T follicular helper cell (primary cell): ENCODE measurements at regions not wholly inside any gene's neighbourhood (a gene's known extent, or its start where the extent isn't known, plus 50 kb on each side); places are given as distances from the start of the nearest gene placed in this dataset.

Source experiments
- DNase-seq: peaks from one replicate; pipeline ENCODE4 v3.0.0-alpha.2; 2020; ENCODE audit warnings: low read depth

GRCh38 chr2:145287736-145288135 lies 767.8 kb upstream of the ZEB2 start:
- DNase-seq: no peak

DNA sequence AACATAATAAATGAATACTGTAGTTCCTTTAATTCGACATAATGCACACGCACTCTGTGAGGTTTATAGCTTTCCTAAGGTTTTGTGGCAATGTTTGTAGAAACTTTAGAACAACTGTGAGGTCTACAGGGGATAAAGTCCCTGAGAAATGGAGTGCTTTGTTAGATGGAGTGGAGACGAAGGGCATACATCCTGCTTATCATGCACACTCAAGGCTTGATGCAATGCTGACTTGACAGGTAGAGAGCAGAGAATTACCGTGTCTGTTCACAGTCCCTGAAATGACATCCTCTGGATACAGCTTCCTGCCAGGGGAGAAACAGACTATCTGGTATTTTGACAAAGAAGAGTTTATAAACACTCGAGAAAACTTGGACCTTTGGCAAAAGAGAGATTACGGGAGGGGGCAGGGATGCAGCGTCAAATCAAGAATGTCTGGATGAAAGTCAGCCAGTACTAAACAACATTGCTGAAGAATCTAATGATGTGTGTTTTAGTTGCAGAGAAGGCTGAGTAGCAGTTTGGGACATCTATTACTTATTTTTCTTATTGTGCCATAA lies 766.9 kb upstream of the ZEB2 start:
- DNase-seq: no peak

DNA sequence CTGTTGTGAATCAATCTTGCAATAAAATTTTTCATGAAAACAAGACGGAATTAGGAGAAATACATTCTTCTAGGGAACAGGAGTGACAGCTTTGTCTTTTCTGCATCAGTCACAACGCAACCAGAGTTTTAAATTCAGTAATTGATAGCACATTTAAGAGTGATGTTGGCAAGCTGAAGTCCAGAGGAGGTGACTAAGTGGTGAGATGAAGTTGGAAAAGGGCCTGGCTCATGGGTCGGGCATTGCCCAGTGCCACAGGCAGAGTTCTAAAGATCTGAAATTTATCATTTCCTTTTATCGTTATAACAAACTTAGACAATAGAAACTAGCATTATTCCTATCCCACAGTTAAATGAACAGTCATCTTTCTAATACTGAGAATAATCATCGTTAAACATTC lies 764.6 kb upstream of the ZEB2 start:
- DNase-seq: no peak

DNA sequence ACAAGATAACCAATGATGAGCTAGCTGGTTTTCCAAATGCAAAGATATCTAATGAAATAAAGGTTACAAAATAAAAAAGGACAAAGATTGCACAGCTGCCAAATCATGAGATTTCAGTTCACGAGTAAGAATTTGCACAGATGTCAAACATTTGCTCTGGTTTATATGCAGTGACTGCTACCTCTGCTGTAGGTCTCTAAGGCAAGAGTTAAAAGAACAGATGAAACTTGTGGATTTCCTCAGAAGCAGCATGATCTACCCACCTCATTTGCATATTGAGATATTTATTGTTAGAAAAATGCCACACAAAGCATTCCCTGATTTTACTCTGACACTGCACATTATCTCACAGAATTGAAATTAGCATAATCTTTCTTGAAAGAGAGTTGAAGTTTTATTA lies 763.2 kb upstream of the ZEB2 start:
- no peak for DNase-seq

GRCh38 chr2:145277922-145278321 lies 758.0 kb upstream of the ZEB2 start:
- DNase-seq: no peak

DNA sequence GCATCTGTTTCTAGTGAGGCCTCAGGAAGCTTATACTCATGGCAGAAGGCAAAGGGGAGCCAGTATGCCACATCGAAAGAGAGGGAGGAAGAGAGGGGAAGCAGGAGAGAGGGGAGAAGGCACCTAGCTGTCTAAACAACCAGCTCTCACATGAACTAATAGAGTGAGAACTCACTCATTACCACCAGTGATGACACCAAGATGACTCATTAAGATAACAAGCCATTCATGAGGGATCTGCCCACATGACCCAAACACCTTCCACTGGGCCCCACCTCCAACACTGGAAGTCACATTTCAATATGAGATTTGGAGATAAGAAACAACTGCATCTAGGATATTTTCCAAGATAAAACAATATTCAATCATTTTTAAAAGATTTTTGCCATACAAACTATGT lies 753.9 kb upstream of the ZEB2 start:
- DNase-seq: no peak

DNA sequence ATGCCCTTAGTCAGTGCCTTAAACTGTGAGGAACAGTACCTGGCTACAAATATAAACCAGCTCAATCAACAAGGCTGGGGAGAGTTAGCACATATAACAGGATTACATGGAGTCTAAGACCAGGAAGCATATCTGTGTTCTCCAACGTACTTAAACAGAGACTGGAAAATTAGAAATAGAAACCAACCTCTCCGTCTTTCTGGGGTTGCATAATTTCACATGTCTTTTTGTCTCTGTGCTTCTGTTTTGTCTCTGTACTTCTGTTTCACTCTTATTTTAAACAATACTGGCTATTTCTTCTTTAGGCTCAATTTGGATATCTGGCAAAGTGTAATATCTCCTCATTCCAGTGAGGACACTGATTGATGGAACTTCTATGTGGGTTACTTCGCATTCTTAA lies 749.0 kb upstream of the ZEB2 start:
- no peak for DNase-seq

GRCh38 chr2:145267451-145267850 lies 747.5 kb upstream of the ZEB2 start:
- DNase-seq: no peak

DNA sequence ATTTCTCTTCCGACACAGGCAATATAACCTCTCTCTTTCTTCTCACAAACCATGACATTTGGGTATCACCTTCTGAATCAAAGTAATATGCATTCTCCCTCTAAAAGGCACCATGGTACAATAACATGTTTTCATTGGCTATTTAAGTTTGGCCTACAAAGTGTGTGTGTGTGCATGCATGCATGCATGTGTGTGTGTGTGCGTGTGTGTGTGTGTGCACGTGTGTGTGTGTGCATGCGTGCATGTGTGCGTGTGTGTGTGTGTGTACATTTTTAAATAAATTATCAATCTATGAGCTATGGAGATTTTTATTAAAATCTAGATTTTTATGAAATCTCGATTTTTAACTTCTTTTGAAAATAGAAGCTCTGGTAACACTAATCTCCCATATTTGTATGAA lies 745.3 kb upstream of the ZEB2 start:
- DNase-seq: no peak

DNA sequence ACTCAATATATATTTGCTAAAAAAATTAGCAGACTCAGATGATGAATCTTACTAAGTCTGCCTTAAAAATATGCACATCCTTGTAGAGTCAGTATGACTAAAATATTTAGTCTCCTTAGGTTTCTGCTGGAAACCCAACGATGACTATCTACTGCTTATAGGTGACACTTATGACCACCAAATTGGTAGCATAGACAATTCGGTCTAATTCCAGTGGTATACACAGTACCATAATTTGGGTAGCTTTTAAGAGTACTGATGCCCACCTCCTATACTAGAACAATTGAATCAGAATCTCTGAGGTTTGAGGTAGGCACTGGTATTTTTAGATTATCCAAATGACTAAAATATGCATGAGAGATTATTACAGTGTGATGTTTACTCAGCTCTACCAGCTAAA lies 740.8 kb upstream of the ZEB2 start:
- no peak for DNase-seq

DNA sequence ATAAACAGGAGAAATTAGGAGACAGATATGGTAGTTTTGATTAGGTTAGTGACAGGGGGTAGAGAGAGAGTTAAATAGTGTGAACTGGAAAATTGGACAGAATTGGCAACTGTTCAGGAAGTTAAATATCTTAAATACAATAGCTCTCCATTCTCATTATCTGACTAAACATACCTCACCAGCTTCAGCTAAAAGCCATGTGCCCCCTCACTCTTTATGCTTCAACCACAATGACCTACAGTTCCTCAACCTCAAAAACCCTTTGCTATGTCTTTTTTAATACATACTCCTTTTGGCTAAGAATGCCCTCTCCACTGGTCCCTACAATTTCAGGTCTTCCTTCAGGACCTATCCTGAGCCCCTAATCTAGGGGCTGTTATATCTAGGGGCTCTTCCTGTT lies 740.2 kb upstream of the ZEB2 start:
- no peak for DNase-seq

GRCh38 chr2:145258903-145259579 lies 739.1 kb upstream of the ZEB2 start:
- DNase-seq: no peak

GRCh38 chr2:145257931-145258330 lies 738.0 kb upstream of the ZEB2 start:
- DNase-seq: no peak

- no peak for DNase-seq
These were observed 736.6 kb upstream of the ZEB2 start for GRCh38 chr2:145256551-145256950.

- DNase-seq: no peak
These were observed 734.4 kb upstream of the ZEB2 start for GRCh38 chr2:145254291-145254690.

DNA sequence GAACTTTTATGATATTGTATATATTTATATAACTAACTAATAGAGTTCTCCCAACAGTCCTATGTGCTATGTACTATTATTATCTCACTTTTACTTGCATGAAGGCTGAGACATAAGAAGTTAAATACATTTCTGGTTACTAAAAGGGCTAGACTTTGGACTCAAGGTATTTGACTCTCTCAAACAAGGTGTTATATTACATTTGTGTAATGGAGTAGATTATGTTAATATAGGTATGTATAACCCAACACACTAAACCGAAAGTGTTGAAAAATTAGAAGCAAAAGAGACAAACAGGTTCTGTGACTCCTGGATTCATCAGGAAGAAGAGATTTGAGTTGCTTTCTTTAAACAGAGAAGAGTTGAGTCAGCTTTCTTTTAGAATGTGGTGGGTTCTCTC lies 733.6 kb upstream of the ZEB2 start:
- no peak for DNase-seq

DNA sequence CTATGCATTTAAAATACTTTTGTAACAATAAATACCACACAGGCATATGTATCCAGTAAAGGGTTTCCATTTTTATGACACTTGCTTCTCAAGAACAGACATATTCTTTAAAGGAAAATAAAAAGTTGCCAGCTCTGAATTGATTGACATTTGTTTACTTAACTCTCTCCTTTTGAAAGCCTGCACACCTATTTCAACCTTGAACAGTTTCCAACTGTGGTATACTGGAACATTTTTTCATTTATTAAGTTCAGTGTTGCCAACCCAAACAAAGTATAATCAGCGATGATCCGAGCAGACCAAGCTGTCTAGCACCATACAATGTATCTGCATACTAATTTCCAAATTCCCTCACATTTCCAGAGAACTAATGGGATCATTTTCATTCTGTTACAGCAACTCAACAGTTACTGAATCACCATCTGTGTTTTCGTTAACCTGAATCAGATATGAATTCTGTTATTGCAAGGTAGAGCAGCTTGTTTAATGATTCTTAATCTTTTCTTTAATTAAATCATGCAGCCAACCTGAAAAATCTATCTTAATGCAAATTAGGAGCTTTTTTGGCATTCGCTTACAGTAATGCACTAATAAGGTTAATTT lies 725.5 kb upstream of the ZEB2 start:
- no peak for DNase-seq

GRCh38 chr2:145235312-145235711 lies 715.4 kb upstream of the ZEB2 start:
- DNase-seq: no peak

DNA sequence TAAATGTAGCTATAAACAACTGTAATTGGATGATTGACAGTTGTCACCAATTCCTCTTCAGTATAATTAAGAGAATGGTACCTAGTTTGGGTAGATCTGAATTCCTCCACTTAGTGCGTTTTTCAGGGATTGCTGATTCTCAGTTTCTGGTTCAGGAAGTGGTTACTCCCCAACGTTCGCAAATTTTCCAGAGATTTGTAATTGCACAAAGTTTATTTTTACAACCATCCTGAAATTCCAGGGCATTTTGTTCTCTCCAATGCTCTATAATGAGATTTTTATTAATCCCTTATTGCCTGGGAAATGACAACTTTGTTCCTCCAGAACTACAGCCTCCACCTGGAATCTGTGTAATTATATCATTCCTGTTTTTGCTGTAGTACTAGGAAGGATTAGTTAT lies 710.6 kb upstream of the ZEB2 start:
- no peak for DNase-seq

- no peak for DNase-seq
These were observed 708.6 kb upstream of the ZEB2 start for GRCh38 chr2:145228506-145228905.

- no peak for DNase-seq
These were observed 707.0 kb upstream of the ZEB2 start for GRCh38 chr2:145226901-145227300.

- DNase-seq: no peak
These were observed 701.6 kb upstream of the ZEB2 start for GRCh38 chr2:145221516-145221915.

DNA sequence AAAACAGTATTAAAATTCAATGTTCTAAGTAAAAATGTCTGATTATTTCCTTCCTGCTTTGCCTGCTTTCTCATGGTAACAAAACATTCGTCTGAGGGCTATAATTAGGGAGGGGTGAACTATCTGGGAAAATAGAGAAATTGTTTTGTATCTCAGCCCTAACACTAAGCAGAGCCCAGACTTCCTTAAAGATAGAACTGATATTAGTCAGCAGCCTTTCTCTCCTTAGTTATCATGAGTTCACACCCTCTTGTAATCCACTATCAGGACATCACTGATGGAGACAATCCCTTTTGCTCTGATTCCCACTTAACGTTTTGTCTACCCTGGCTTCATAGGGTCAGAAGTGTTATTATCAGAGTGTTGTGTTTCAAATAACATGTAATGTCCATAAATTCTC lies 701.1 kb upstream of the ZEB2 start:
- no peak for DNase-seq

DNA sequence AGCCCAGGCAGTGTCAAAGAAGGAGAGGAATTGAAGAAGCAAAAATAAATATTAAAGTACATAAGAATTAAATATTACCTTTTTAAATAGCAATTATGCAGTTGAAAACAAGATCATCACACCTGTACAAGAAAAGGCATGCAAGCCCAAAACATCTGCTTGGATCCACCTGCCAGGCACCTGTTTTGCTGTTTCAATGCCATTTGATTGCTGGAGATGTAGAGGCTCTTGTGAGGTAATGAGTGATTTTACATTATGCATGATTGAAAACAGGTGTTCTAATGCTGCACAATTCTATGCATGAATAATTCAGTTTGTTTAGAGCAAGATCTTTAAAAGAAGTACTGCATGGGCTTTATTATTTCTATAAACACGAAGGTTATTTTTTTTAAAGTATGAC lies 700.6 kb upstream of the ZEB2 start:
- DNase-seq: no peak
